ENCODE measurements at regions not wholly inside any gene's neighbourhood (a gene's known extent, or its start where the extent isn't known, plus 50 kb on each side); places are given as distances from the start of the nearest gene placed in this dataset.
"Not testable (repeated sequence)": the region's sequence is repeated elsewhere in the genome, so short reads cannot be mapped to it uniquely, and the experiment has no call there.

- DNase-seq (ENCODE audit: low read depth in 3 of 3): no peak
Measured at GRCh38 chr22:47370448-47371262, 608.2 kb downstream of the TBC1D22A start.

GRCh38 chr22:47369431-47370015 lies 607.1 kb downstream of the TBC1D22A start:
- DNase-seq (ENCODE audit: low read depth in 3 of 3): no peak

GRCh38 chr22:47369020-47369419 lies 606.6 kb downstream of the TBC1D22A start:
- no peak for DNase-seq (ENCODE audit: low read depth in 3 of 3)

- no peak for DNase-seq (ENCODE audit: low read depth in 3 of 3)
Measured at GRCh38 chr22:47367993-47368945, 605.8 kb downstream of the TBC1D22A start.

GRCh38 chr22:47367107-47367690 lies 604.7 kb downstream of the TBC1D22A start:
- DNase-seq (ENCODE audit: low read depth in 3 of 3): no peak

- DNase-seq (ENCODE audit: low read depth in 3 of 3): no peak
Measured at GRCh38 chr22:47366026-47366767, 603.7 kb downstream of the TBC1D22A start.

- DNase-seq (ENCODE audit: low read depth in 3 of 3): no peak
Measured at GRCh38 chr22:47361247-47361646, 598.8 kb downstream of the TBC1D22A start.

GRCh38 chr22:47357493-47357892 lies 595.0 kb downstream of the TBC1D22A start:
- DNase-seq (ENCODE audit: low read depth in 3 of 3): no peak

- DNase-seq (ENCODE audit: low read depth in 3 of 3): no peak
Measured at GRCh38 chr22:47357086-47357485, 594.6 kb downstream of the TBC1D22A start.

GRCh38 chr22:47356511-47357011 lies 594.1 kb downstream of the TBC1D22A start:
- DNase-seq (ENCODE audit: low read depth in 3 of 3): no peak

- DNase-seq (ENCODE audit: low read depth in 3 of 3): no peak
Measured at GRCh38 chr22:47355776-47356510, 593.5 kb downstream of the TBC1D22A start.

- DNase-seq (ENCODE audit: low read depth in 3 of 3): no peak
Measured at GRCh38 chr22:47355388-47355725, 592.9 kb downstream of the TBC1D22A start.

- DNase-seq (ENCODE audit: low read depth in 3 of 3): no peak
Measured at GRCh38 chr22:47354668-47355387, 592.4 kb downstream of the TBC1D22A start.

GRCh38 chr22:47352920-47353700 lies 590.7 kb downstream of the TBC1D22A start:
- no peak for DNase-seq (ENCODE audit: low read depth in 3 of 3)

GRCh38 chr22:47351836-47352579 lies 589.6 kb downstream of the TBC1D22A start:
- no peak for DNase-seq (ENCODE audit: low read depth in 3 of 3)

GRCh38 chr22:47346287-47346686 lies 583.8 kb downstream of the TBC1D22A start:
- not testable (repeated sequence) for DNase-seq (ENCODE audit: low read depth in 3 of 3)

GRCh38 chr22:47345025-47345424 lies 582.6 kb downstream of the TBC1D22A start:
- DNase-seq (ENCODE audit: low read depth in 3 of 3): no peak

- DNase-seq (ENCODE audit: low read depth in 3 of 3): no peak
Measured at GRCh38 chr22:47344414-47344813, 582.0 kb downstream of the TBC1D22A start.
